Uterus (tissue), 3 donors: ENCODE measurements at regions not wholly inside any gene's neighbourhood (a gene's known extent, or its start where the extent isn't known, plus 50 kb on each side); places are given as distances from the start of the nearest gene placed in this dataset.

Experiments
- DNase-seq, 2 donors: peaks; one replicate each; pipeline ENCODE4 v3.0.0-alpha.2; 2019 to 2020
- H3K27ac ChIP-seq, 2 donors: fragments of 200-600 bp; sonication (generic); 1 replicate in 1 of 2; 2 replicates in 1 of 2; pipeline ENCODE4 v1.5.1; 2016 to 2018
- H3K27me3 ChIP-seq, 2 donors: fragments of 200-600 bp; sonication (generic); one replicate each; pipeline ENCODE4 v1.5.1; 2018 to 2019; ENCODE audit warnings: control low read depth in 1 of 2
- H3K36me3 ChIP-seq, 2 donors: fragments of 200-600 bp; sonication (generic); one replicate each; pipeline ENCODE4 v1.5.1; 2019; ENCODE audit warnings: control low read depth in 1 of 2
- H3K4me1 ChIP-seq, 2 donors: fragments of 200-600 bp; sonication (generic); one replicate each; pipeline ENCODE4 v1.5.1; 2018 to 2019; ENCODE audit warnings: control low read depth in 1 of 2
- H3K4me3 ChIP-seq, 2 donors: fragments of 200-600 bp; sonication (generic); 1 replicate in 1 of 2; 2 replicates in 1 of 2; pipeline ENCODE4 v1.5.1; 2018 to 2019; ENCODE audit warnings: mild to moderate bottlenecking in 1 of 2
- H3K9me3 ChIP-seq, 2 donors: fragments of 200-600 bp; sonication (generic); one replicate each; pipeline ENCODE4 v1.5.1; 2019; ENCODE audit warnings: control low read depth in 1 of 2
- CTCF ChIP-seq, 4 experiments: fragments of 200-600 bp in 2 of 4; fragments of 450-650 bp in 2 of 4; sonication (generic) in 2 of 4; IDR thresholded peaks; one replicate each; pipeline ENCODE4 v1.5.1; 2016 to 2019; ENCODE audit warnings: antibody characterized with exemption in 4 of 4, mild to moderate bottlenecking in 2 of 4, moderate library complexity in 1 of 4
- POLR2A ChIP-seq, 2 donors: fragments of 450-650 bp; IDR thresholded peaks; one replicate each; pipeline ENCODE4 v1.6.1; 2016; ENCODE audit warnings: antibody characterized with exemption in 2 of 2, mild to moderate bottlenecking in 1 of 2, moderate library complexity in 1 of 2
- intact Hi-C: fragments of 100-400 bp; cut with DNase I; formaldehyde crosslinking; loops from one replicate; pipeline ENCODE4 v1.15.1; 2023; ENCODE audit warnings: low total_unique reads
- donor health status: DM: yes; HTN: yes; CAD: no.

GRCh38 chr14:85243321-85243720, 286.6 kb upstream of the FLRT2 start:
- no peaks in the 10 kb centered on the region for H3K9me3 ChIP-seq
- no peaks in the 10 kb centered on the region for H3K27me3 ChIP-seq

GRCh38 chr14:85247071-85247470, 282.9 kb upstream of the FLRT2 start:
- no peaks in the 10 kb centered on the region for H3K36me3 ChIP-seq
- H3K27me3 ChIP-seq, result no peaks in the 10 kb centered on the region
- TF ChIP-seq CTCF (IDR thresholded peaks at IDR 0.05) (no peak), POLR2A (IDR thresholded peaks at IDR 0.05) (no peak)
- H3K9me3 ChIP-seq, result no peaks in the 10 kb centered on the region
- H3K4me1 ChIP-seq, result no peaks in the 10 kb centered on the region
- no peak overlapping the region for H3K27ac ChIP-seq
- intact Hi-C loops, result no loop called here
- no peak overlapping the region for H3K4me3 ChIP-seq
- DNase-seq, result no peak

More at GRCh38 chr14:85243321-85243720, 286.6 kb upstream of the FLRT2 start:
- DNase-seq, result no peak
- Histone ChIP-seq H3K36me3 (no peaks in the 10 kb centered on the region), H3K27ac (no peak overlapping the region), H3K4me3 (no peak overlapping the region), H3K4me1 (no peaks in the 10 kb centered on the region)
- no peak for TF ChIP-seq POLR2A (IDR thresholded peaks at IDR 0.05)
- TF ChIP-seq CTCF (IDR thresholded peaks at IDR 0.05), result no peak
- intact Hi-C loops, result no loop called here

GRCh38 chr14:85248881-85249635, 280.9 kb upstream of the FLRT2 start:
- no peaks in the 10 kb centered on the region for H3K9me3 ChIP-seq
- DNase-seq, result no peak
- no peak overlapping the region for H3K4me3 ChIP-seq
- no peaks in the 10 kb centered on the region for H3K27me3 ChIP-seq
- no peak overlapping the region for H3K27ac ChIP-seq
- no peaks in the 10 kb centered on the region for H3K36me3 ChIP-seq
- no peaks in the 10 kb centered on the region for H3K4me1 ChIP-seq
- no peak for TF ChIP-seq CTCF (IDR thresholded peaks at IDR 0.05)
- no peak for TF ChIP-seq POLR2A (IDR thresholded peaks at IDR 0.05)
- intact Hi-C loops, result no loop called here

GRCh38 chr14:85250414-85251189, 279.3 kb upstream of the FLRT2 start:
- Histone ChIP-seq H3K9me3 (no peaks in the 10 kb centered on the region), H3K4me1 (no peaks in the 10 kb centered on the region), H3K27me3 (no peaks in the 10 kb centered on the region), H3K36me3 (no peaks in the 10 kb centered on the region), H3K4me3 (no peak overlapping the region), H3K27ac (no peak overlapping the region)
- intact Hi-C loops, result no loop called here
- DNase-seq, result no peak
- no peak for TF ChIP-seq POLR2A (IDR thresholded peaks at IDR 0.05)
- no peak for TF ChIP-seq CTCF (IDR thresholded peaks at IDR 0.05)

GRCh38 chr14:85252011-85252410, 277.9 kb upstream of the FLRT2 start:
- H3K27ac ChIP-seq, result no peak overlapping the region
- no peaks in the 10 kb centered on the region for H3K9me3 ChIP-seq
- H3K4me1 ChIP-seq, result no peaks in the 10 kb centered on the region
- intact Hi-C loops, result no loop called here
- no peak for TF ChIP-seq POLR2A (IDR thresholded peaks at IDR 0.05)
- no peak for TF ChIP-seq CTCF (IDR thresholded peaks at IDR 0.05)
- no peak overlapping the region for H3K4me3 ChIP-seq
- DNase-seq, result no peak
- H3K36me3 ChIP-seq, result no peaks in the 10 kb centered on the region
- H3K27me3 ChIP-seq, result no peaks in the 10 kb centered on the region
